ENCODE measurements at regions not wholly inside any gene's neighbourhood (a gene's known extent, or its start where the extent isn't known, plus 50 kb on each side); places are given as distances from the start of the nearest gene placed in this dataset.

DNA sequence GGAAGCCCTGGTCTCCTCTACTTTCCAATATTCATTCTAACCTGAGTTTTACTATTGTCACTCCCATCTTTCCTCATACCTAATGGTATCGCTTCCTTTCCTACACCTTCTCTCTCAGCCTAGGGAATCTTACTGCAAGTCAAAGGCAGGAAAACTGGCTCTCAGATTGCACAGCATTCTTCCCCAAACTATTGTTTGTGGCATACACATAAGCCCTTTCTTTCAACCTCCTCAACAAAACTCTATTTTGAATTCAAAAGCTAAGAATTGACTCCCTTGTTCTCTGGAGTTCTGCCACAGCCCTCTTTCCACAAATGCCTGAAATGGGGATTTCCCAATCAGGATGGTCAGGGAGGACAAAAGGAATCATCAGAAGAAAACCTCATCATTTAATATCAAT lies 181.5 kb downstream of the FAM76B start:
- no peak overlapping the region for H3K4me3 ChIP-seq (ENCODE audit: low read depth, low read length)
- in situ Hi-C loops (cut with HindIII; ENCODE audit: low sequenced_read_pairs) = no loop called here
- no peak for DNase-seq (ENCODE audit: low read depth)
- TF ChIP-seq, protein P1, sequence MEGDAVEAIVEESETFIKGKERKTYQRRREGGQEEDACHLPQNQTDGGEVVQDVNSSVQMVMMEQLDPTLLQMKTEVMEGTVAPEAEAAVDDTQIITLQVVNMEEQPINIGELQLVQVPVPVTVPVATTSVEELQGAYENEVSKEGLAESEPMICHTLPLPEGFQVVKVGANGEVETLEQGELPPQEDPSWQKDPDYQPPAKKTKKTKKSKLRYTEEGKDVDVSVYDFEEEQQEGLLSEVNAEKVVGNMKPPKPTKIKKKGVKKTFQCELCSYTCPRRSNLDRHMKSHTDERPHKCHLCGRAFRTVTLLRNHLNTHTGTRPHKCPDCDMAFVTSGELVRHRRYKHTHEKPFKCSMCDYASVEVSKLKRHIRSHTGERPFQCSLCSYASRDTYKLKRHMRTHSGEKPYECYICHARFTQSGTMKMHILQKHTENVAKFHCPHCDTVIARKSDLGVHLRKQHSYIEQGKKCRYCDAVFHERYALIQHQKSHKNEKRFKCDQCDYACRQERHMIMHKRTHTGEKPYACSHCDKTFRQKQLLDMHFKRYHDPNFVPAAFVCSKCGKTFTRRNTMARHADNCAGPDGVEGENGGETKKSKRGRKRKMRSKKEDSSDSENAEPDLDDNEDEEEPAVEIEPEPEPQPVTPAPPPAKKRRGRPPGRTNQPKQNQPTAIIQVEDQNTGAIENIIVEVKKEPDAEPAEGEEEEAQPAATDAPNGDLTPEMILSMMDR (IDR thresholded peaks at IDR 0.05; ENCODE audit: low read depth, low read length, missing control alignments) = no peak

DNA sequence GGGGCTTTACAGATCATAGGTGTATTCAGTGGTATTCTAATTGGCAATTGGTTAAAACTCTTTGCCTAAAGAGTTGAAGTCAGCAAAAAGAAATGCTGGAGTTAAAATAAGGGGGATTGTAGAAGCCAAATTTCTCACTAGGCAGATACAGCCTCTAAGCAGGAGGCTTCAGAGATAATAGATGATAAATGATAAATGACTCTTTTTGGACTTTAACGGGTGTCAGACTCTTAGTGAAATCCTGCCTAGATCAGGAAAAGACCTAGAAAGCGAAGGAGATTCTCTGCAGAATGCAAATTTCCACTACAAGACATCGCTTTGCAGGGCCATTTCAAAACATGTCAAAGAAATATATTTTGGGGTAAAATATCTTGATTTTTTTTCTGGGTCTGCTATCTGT lies 182.8 kb downstream of the FAM76B start:
- in situ Hi-C loops (cut with HindIII; ENCODE audit: low sequenced_read_pairs) = no loop called here
- no peak overlapping the region for H3K4me3 ChIP-seq (ENCODE audit: low read depth, low read length)
- TF ChIP-seq, protein P1 (IDR thresholded peaks at IDR 0.05; ENCODE audit: low read depth, low read length, missing control alignments) = no peak
- DNase-seq (ENCODE audit: low read depth) = no peak

DNA sequence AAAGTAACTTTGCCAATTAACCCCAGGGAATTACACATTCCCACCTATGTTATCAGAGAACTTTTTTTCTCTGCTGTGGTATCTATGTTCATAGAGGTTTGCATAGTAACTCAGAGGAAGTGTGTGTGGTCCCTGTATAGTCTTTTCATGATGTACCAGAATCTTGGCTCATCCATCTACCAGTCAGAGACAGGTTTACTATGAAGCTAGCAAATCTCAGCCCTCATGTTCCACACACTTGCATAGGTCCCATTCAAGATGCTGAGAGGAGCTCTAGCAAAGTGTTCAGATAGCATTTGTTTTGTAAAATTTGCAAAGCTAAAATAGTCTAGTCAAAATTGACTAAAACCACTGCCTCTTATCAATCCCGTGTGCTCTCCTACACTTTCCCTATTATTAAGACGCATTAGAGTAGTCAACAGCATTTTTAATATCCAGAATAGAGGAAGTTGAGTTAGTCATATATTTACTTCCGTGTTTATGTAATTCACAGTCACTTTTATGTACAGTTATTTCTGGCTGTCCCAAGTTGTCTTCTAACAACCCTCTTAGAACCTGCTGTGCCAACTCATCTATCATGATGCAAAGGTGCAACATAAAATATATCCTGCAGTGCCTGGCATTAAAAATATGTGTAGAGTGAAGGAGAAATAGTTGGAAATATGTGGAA lies 184.2 kb downstream of the FAM76B start:
- no peak overlapping the region for H3K4me3 ChIP-seq (ENCODE audit: low read depth, low read length)
- TF ChIP-seq, protein P1 (IDR thresholded peaks at IDR 0.05; ENCODE audit: low read depth, low read length, missing control alignments) = no peak
- in situ Hi-C loops (cut with HindIII; ENCODE audit: low sequenced_read_pairs) = no loop called here
- no peak for DNase-seq (ENCODE audit: low read depth)

DNA sequence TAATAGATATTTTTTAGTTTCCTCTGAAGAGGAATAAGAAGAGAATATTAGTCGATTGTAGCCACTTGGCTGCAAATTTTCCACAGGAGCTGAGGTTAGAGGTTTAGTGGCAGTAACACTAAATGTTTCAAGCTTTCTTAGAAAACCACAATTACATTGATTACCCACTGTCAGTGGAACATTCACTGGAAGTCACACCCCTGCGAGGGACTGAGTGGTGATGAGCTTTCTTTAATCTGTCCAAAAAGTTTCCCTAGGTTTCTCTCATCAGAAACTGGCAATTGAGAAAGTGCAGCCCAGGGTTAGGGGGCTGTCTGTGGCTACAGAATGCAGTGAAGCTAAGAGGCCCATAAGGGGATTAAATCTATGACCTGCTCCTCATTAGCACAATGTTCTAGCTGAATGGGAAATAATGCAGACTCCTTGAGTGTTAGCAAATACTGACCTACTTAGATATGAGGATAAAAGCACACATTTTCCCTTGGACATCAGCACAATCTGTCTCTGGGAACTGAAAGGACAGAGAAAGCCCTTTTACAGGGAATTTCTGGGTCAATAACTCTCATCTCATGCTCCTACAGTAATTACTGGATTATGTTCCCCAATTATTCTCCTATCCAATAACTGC lies 189.5 kb downstream of the FAM76B start:
- no peak for DNase-seq (ENCODE audit: low read depth)
- no peak overlapping the region for H3K4me3 ChIP-seq (ENCODE audit: low read depth, low read length)
- TF ChIP-seq, protein P1 (IDR thresholded peaks at IDR 0.05; ENCODE audit: low read depth, low read length, missing control alignments) = no peak
- in situ Hi-C loops (cut with HindIII; ENCODE audit: low sequenced_read_pairs) = no loop called here

DNA sequence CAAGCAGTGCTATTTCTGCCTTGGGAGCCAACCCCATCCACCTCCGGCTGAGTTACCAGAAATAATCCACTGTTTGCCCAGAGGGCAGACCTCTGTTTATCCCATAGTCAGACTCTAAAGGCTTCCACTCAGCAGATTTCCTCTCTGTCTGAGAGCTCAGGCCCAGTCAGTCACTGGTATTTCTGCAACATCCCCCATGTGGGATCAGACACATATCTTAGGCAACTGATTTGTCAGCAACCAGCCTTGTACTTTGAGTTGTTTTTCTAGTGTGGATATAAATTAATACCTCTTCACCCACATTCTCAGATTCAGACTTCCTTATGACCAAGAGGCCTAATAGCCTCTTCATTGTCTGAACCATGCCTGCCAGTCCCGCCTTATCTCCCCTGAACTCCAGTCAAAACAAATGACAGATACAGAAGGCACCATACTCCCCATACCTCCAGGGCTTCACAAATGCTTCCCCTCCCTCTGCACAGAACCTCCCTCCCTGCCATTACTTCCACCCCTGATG lies 193.6 kb downstream of the FAM76B start:
- no peak for DNase-seq (ENCODE audit: low read depth)

DNA sequence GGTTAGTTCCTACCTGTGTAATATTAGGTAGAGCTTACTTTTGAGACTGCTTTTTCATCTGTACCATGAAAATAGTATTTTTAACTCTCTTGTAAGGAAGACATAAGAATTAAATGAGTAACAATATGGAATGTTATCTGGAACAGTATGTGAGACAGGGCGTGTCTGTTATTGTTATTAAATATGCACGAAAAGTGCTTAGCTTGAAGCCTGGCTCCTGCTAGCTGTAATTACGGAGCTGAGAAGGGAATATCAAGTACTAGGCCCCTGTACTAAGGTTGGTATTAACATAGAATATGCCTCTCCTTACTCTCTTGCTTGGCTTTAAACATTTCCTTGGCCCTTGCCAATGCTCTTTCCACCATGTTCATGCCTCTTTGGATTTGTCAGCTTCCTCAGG lies 194.0 kb downstream of the FAM76B start:
- DNase-seq (ENCODE audit: low read depth) = no peak
- in situ Hi-C loops (cut with HindIII; ENCODE audit: low sequenced_read_pairs) = no loop called here
- no peak overlapping the region for H3K4me3 ChIP-seq (ENCODE audit: low read depth, low read length)
- TF ChIP-seq, protein P1 (IDR thresholded peaks at IDR 0.05; ENCODE audit: low read depth, low read length, missing control alignments) = no peak

More for the DNA sequence above, 193.6 kb downstream of the FAM76B start:
- in situ Hi-C loops (cut with HindIII; ENCODE audit: low sequenced_read_pairs) = no loop called here
- TF ChIP-seq, protein P1 (IDR thresholded peaks at IDR 0.05; ENCODE audit: low read depth, low read length, missing control alignments) = no peak
- no peak overlapping the region for H3K4me3 ChIP-seq (ENCODE audit: low read depth, low read length)
